H9 (cell line): ENCODE measurements at regions not wholly inside any gene's neighbourhood (a gene's known extent, or its start where the extent isn't known, plus 50 kb on each side); places are given as distances from the start of the nearest gene placed in this dataset.

ENCODE experiments used
- DNase-seq: peaks from one replicate; pipeline ENCODE4 v3.0.0-alpha.2; 2017
- H2AFZ ChIP-seq: one replicate; pipeline ENCODE4 v1.6.1; 2013; ENCODE audit warnings: mild to moderate bottlenecking, low read length, control low read depth, moderate library complexity
- H2AK5ac ChIP-seq: 2 replicates; pipeline ENCODE4 v1.6.1; 2013; ENCODE audit warnings: low read length, control low read depth, mixed read lengths; ENCODE audit not compliant: insufficient read length
- H2BK120ac ChIP-seq: one replicate; pipeline ENCODE4 v1.6.1; 2013; ENCODE audit warnings: low read depth, mild to moderate bottlenecking, low read length, control low read depth, inconsistent platforms; ENCODE audit not compliant: poor library complexity, severe bottlenecking
- H2BK12ac ChIP-seq: 2 replicates; pipeline ENCODE4 v1.6.1; 2013; ENCODE audit warnings: low read length, control low read depth, mixed read lengths, low read depth; ENCODE audit not compliant: insufficient read length
- H2BK15ac ChIP-seq: 2 replicates; pipeline ENCODE4 v1.6.1; 2013; ENCODE audit warnings: low read depth, low read length, control low read depth
- H2BK20ac ChIP-seq: one replicate; pipeline ENCODE4 v1.6.1; 2013; ENCODE audit warnings: low read depth, mild to moderate bottlenecking, low read length, control low read depth, inconsistent platforms; ENCODE audit not compliant: poor library complexity, severe bottlenecking
- H2BK5ac ChIP-seq: 2 replicates; pipeline ENCODE4 v1.6.1; 2013; ENCODE audit warnings: low read length, control low read depth, mixed read lengths; ENCODE audit not compliant: insufficient read length
- H3K14ac ChIP-seq: 2 replicates; pipeline ENCODE4 v1.6.1; 2013; ENCODE audit warnings: low read length, control low read depth; ENCODE audit not compliant: insufficient read depth
- H3K18ac ChIP-seq: 2 replicates; pipeline ENCODE4 v1.6.1; 2013; ENCODE audit warnings: low read depth, mild to moderate bottlenecking, mixed read lengths, low read length, control low read depth; ENCODE audit not compliant: insufficient read length
- H3K23ac ChIP-seq: 2 replicates; pipeline ENCODE4 v1.6.1; 2013; ENCODE audit warnings: low read length, control low read depth, mixed read lengths, low read depth; ENCODE audit not compliant: insufficient read length
- H3K23me2 ChIP-seq: 2 replicates; pipeline ENCODE4 v1.6.1; 2013; ENCODE audit warnings: low read depth, mild to moderate bottlenecking, mixed read lengths, low read length, control low read depth; ENCODE audit not compliant: insufficient read length, poor library complexity, severe bottlenecking
- H3K27ac ChIP-seq: 2 replicates; pipeline ENCODE4 v1.5.1; 2013; ENCODE audit warnings: low read length, control low read depth, mixed read lengths, low read depth; ENCODE audit not compliant: insufficient read length
- H3K27me3 ChIP-seq: 2 replicates; pipeline ENCODE4 v1.6.1; 2013; ENCODE audit warnings: low read length, control low read depth, inconsistent platforms; ENCODE audit not compliant: insufficient read depth
- H3K4ac ChIP-seq: 2 replicates; pipeline ENCODE4 v1.6.1; 2013; ENCODE audit warnings: low read depth, mild to moderate bottlenecking, control low read depth, inconsistent platforms, low read length, moderate library complexity
- H3K4me1 ChIP-seq: 2 replicates; pipeline ENCODE4 v1.6.1; 2013; ENCODE audit warnings: low read length, control low read depth, inconsistent platforms; ENCODE audit not compliant: insufficient read depth
- H3K4me2 ChIP-seq: 2 replicates; pipeline ENCODE4 v1.6.1; 2013; ENCODE audit warnings: low read length, control low read depth, mixed read lengths; ENCODE audit not compliant: insufficient read length, insufficient read depth
- H3K56ac ChIP-seq: 2 replicates; pipeline ENCODE4 v1.6.1; 2013; ENCODE audit warnings: low read depth, mild to moderate bottlenecking, mixed read lengths, low read length, control low read depth; ENCODE audit not compliant: insufficient read length
- H3K79me1 ChIP-seq: 2 replicates; pipeline ENCODE4 v1.6.1; 2013; ENCODE audit warnings: low read depth, mild to moderate bottlenecking, moderate library complexity, low read length, control low read depth, inconsistent platforms; ENCODE audit not compliant: insufficient read depth, poor library complexity, severe bottlenecking
- H3K79me2 ChIP-seq: 2 replicates; pipeline ENCODE4 v1.6.1; 2013; ENCODE audit warnings: low read length, control low read depth, inconsistent platforms; ENCODE audit not compliant: insufficient read depth
- H3K9ac ChIP-seq: 2 replicates; pipeline ENCODE4 v1.6.1; 2013; ENCODE audit warnings: low read length, control low read depth, mixed read lengths; ENCODE audit not compliant: insufficient read length; ENCODE audit errors: extremely low read depth
- H3K9me3 ChIP-seq: one replicate; pipeline ENCODE4 v1.6.1; 2013; ENCODE audit warnings: low read depth, low read length, inconsistent platforms; ENCODE audit not compliant: control insufficient read depth
- H3T11ph ChIP-seq: one replicate; pipeline ENCODE4 v1.6.1; 2013; ENCODE audit warnings: mild to moderate bottlenecking, low read length, control low read depth, inconsistent platforms
- H4K20me1 ChIP-seq: one replicate; pipeline ENCODE4 v1.6.1; 2013; ENCODE audit not compliant: control insufficient read depth, insufficient read length, insufficient read depth
- H4K5ac ChIP-seq: 2 replicates; pipeline ENCODE4 v1.6.1; 2013; ENCODE audit warnings: low read depth, mild to moderate bottlenecking, mixed read lengths, low read length, control low read depth; ENCODE audit not compliant: insufficient read length
- H4K8ac ChIP-seq: replicated peaks from 2 replicates; pipeline ENCODE4 v1.6.1; 2013; ENCODE audit warnings: low read length, control low read depth, mixed read lengths, low read depth; ENCODE audit not compliant: insufficient read length
- H4K91ac ChIP-seq: 2 replicates; pipeline ENCODE4 v1.6.1; 2013; ENCODE audit warnings: low read depth, mild to moderate bottlenecking, moderate library complexity, mixed read lengths, low read length, control low read depth; ENCODE audit not compliant: insufficient read length
- H3K27ac Mint-ChIP-seq, 3 experiments: 2 replicates in 2 of 3; 3 replicates in 1 of 3; pipeline ENCODE4 v1.8.0; 2020 to 2021; ENCODE audit warnings: mixed read lengths in 3 of 3, mild to moderate bottlenecking in 1 of 3, moderate library complexity in 1 of 3
- H3K27me3 Mint-ChIP-seq: 2 replicates; pipeline ENCODE4 v1.8.0; 2021; ENCODE audit warnings: low read depth, mild to moderate bottlenecking, moderate library complexity, mixed read lengths
- H3K36me3 Mint-ChIP-seq, 3 experiments: 2 replicates in 2 of 3; 3 replicates in 1 of 3; pipeline ENCODE4 v1.8.0; 2020 to 2021; ENCODE audit warnings: low read depth in 3 of 3, mixed read lengths in 3 of 3; ENCODE audit not compliant: insufficient read depth in 1 of 3
- H3K4me1 Mint-ChIP-seq, 2 experiments: 2 replicates each; pipeline ENCODE4 v1.8.0; 2020; ENCODE audit warnings: mixed read lengths in 2 of 2
- H3K4me3 Mint-ChIP-seq, 2 experiments: 2 replicates in 1 of 2; 3 replicates in 1 of 2; pipeline ENCODE4 v1.8.0; 2020 to 2021; ENCODE audit warnings: mild to moderate bottlenecking in 2 of 2, mixed read lengths in 2 of 2, moderate library complexity in 1 of 2
- H3K9me3 Mint-ChIP-seq, 2 experiments: 2 replicates in 1 of 2; 3 replicates in 1 of 2; pipeline ENCODE4 v1.8.0; 2020; ENCODE audit warnings: mild to moderate bottlenecking in 2 of 2, mixed read lengths in 2 of 2, moderate library complexity in 1 of 2
- WGBS: extraction: QIAGEN DNeasy Blood & Tissue Kit; methylation state at CpG from one replicate; pipeline ENCODE4 v1.1.7; 2013; ENCODE audit warnings: missing lambda C conversion rate, low lambda C conversion rate, mixed read lengths; ENCODE audit not compliant: insufficient read length; ENCODE audit errors: extremely low coverage; 5-methylcytosine and 5-hydroxymethylcytosine counted together
- TF ChIP-seq, protein P1 (sequence below): fragments of 200-600 bp; sonication (generic); conservative IDR thresholded peaks from 3 replicates; pipeline ENCODE4 v1.8.0; 2021; ENCODE audit warnings: antibody characterized with exemption, mild to moderate bottlenecking

DNA sequence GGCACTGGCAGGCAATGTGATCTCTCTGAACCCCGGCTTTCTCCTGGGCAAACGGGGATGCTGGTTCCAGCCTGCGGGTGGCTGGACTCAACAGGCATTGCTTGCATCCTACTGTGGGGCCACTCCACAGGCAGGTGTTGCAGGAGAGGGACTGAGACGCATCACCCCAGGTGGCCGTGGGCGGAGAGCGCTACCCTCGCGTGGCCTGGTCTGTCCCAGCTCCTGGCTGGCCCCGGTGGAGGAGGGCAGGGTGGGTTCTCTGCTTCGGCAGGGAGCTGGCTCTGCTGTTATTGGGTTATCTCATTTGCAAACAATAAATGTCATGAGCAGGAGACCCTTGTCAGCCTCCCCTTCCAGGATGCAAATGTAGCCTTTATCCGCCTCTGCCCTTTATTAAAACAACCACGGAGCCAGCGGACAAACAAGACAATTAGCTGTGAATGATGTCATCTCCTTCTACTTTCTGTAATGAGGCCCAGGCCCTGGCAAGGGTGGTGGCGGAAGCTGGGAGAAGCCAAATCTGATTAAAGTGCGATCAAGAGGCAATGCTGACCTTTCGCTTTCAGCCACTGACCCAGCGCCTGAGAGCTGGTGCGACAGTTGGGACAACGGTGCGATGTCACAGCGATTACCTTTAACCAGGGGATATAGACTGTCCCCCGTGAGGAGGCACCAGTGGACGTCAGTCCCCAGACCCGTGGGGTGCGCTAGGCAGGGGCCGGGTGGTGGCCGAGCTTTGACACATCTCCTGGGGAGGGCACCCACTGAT is 161.8 kb downstream of the KIF26A start:
- no peaks in the 10 kb centered on the region for H3K36me3 Mint-ChIP-seq
- Histone ChIP-seq H3K79me1 (no peaks in the 10 kb centered on the region), H3K4ac (no peak overlapping the region), H4K20me1 (no peaks in the 10 kb centered on the region), H2BK15ac (no peak overlapping the region), H2AK5ac (no peak overlapping the region), H2BK120ac (no peak overlapping the region), H3K23ac (no peak overlapping the region), H3K4me1 (no peaks in the 10 kb centered on the region), H3K9ac (no peak overlapping the region), H4K91ac (no peak overlapping the region), H3K14ac (no peak overlapping the region), H3K23me2 (no peaks in the 10 kb centered on the region), H3K18ac (no peak overlapping the region), H4K8ac (no peak overlapping the region), H2BK5ac (no peak overlapping the region), H3K56ac (no peak overlapping the region), H2BK12ac (no peak overlapping the region), H3K27me3 (no peaks in the 10 kb centered on the region), H3K27ac (no peak overlapping the region), H3K9me3 (no peaks in the 10 kb centered on the region), H3K4me2 (no peak overlapping the region), H4K5ac (no peak overlapping the region), H2BK20ac (no peak overlapping the region), H2AFZ (no peak overlapping the region), H3K79me2 (no peaks in the 10 kb centered on the region), H3T11ph (no peak overlapping the region)
- H3K9me3 Mint-ChIP-seq: peaks cover 4 to 9% of the 10 kb centered on the region in 2 experiments; a peak in 2 of 5 replicates
- peaks cover 9 to 12% of the 10 kb centered on the region in 2 experiments; a peak in 3 of 4 replicates for H3K4me1 Mint-ChIP-seq
- H3K4me3 Mint-ChIP-seq: no peak overlapping the region
- no CpG with 5 or more reads among the region's 28 CpGs for WGBS
- TF ChIP-seq, protein P1, sequence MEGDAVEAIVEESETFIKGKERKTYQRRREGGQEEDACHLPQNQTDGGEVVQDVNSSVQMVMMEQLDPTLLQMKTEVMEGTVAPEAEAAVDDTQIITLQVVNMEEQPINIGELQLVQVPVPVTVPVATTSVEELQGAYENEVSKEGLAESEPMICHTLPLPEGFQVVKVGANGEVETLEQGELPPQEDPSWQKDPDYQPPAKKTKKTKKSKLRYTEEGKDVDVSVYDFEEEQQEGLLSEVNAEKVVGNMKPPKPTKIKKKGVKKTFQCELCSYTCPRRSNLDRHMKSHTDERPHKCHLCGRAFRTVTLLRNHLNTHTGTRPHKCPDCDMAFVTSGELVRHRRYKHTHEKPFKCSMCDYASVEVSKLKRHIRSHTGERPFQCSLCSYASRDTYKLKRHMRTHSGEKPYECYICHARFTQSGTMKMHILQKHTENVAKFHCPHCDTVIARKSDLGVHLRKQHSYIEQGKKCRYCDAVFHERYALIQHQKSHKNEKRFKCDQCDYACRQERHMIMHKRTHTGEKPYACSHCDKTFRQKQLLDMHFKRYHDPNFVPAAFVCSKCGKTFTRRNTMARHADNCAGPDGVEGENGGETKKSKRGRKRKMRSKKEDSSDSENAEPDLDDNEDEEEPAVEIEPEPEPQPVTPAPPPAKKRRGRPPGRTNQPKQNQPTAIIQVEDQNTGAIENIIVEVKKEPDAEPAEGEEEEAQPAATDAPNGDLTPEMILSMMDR: no peak
- DNase-seq: no peak
- H3K27me3 Mint-ChIP-seq: peaks cover 2% of the 10 kb centered on the region
- no peak overlapping the region for H3K27ac Mint-ChIP-seq
